Spleen (tissue), 11 donors: ENCODE measurements at regions not wholly inside any gene's neighbourhood (a gene's known extent, or its start where the extent isn't known, plus 50 kb on each side); places are given as distances from the start of the nearest gene placed in this dataset.
A peak's percentile ranks its signal among the peaks of the same experiment; 100 is the strongest.

Experiments
- DNase-seq: peaks from one replicate; pipeline ENCODE4 v3.0.0-alpha.2; 2020
- H3K27ac ChIP-seq, 8 donors: fragments of 200-600 bp; sonication (generic) in 7 of 8; 1 replicate in 4 of 8; 2 replicates in 4 of 8; pipeline versions ENCODE4 v1.5.0 to v1.8.0; 2016 to 2021; ENCODE audit warnings: inconsistent platforms in 4 of 8, mild to moderate bottlenecking in 4 of 8, moderate library complexity in 1 of 8
- H3K27me3 ChIP-seq, 7 donors: fragments of 200-600 bp; sonication (generic) in 6 of 7; replicated peaks in 1 of 7; 1 replicate in 4 of 7; 2 replicates in 3 of 7; pipeline versions ENCODE4 v1.5.0 to v1.8.0; 2016 to 2021; ENCODE audit warnings: inconsistent platforms in 3 of 7, mild to moderate bottlenecking in 1 of 7
- H3K36me3 ChIP-seq, 6 donors: fragments of 200-600 bp; sonication (generic) in 5 of 6; 1 replicate in 4 of 6; 2 replicates in 2 of 6; pipeline versions ENCODE4 v1.5.0 to v1.8.0; 2016 to 2021; ENCODE audit warnings: inconsistent platforms in 2 of 6
- H3K4me1 ChIP-seq, 6 donors: fragments of 200-600 bp; sonication (generic) in 5 of 6; 1 replicate in 3 of 6; 2 replicates in 3 of 6; pipeline versions ENCODE4 v1.5.0 to v1.8.0; 2016 to 2021; ENCODE audit warnings: inconsistent platforms in 3 of 6
- H3K4me3 ChIP-seq, 8 donors: fragments of 200-600 bp; sonication (generic) in 7 of 8; 1 replicate in 4 of 8; 2 replicates in 4 of 8; pipeline versions ENCODE4 v1.5.0 to v1.8.0; 2016 to 2021; ENCODE audit warnings: inconsistent platforms in 4 of 8, mild to moderate bottlenecking in 4 of 8, moderate library complexity in 2 of 8
- H3K9me3 ChIP-seq, 8 donors: fragments of 200-600 bp; sonication (generic) in 7 of 8; 1 replicate in 4 of 8; 2 replicates in 4 of 8; pipeline versions ENCODE4 v1.5.0 to v1.8.0; 2016 to 2021; ENCODE audit warnings: inconsistent platforms in 4 of 8
- POLR2A ChIP-seq, 3 donors: fragments of 450-650 bp; IDR thresholded peaks; one replicate each; pipeline ENCODE4 v1.5.1; 2017; ENCODE audit warnings: antibody characterized with exemption in 3 of 3, mild to moderate bottlenecking in 1 of 3
- POLR2AphosphoS5 ChIP-seq, 3 donors: sonication (generic); formaldehyde crosslinking; IDR thresholded peaks; one replicate each; pipeline ENCODE4 v1.5.1; 2017; ENCODE audit warnings: antibody characterized with exemption in 3 of 3
- WGBS, 5 donors: extraction: QIAGEN DNeasy Blood & Tissue Kit in 3 of 5; methylation state at CpG; one replicate each; pipeline versions ENCODE4 v1.1.5 to v1.1.7; 2013 to 2018; 5-methylcytosine and 5-hydroxymethylcytosine counted together
- intact Hi-C: fragments of 100-400 bp; cut with DNase I; formaldehyde crosslinking; loops from one replicate; pipeline ENCODE4 v1.15.0; 2023; ENCODE audit warnings: low total_unique reads
- TF ChIP-seq, protein P1 (sequence below), 11 experiments: fragments of 200-600 bp in 7 of 11; fragments of 450-650 bp in 4 of 11; sonication (generic) in 4 of 11; IDR thresholded peaks in 8 of 11; conservative IDR thresholded peaks in 3 of 11; 1 replicate in 7 of 11; 2 replicates in 4 of 11; pipeline versions ENCODE4 v1.4.0 to v1.8.0; 2016 to 2021; ENCODE audit warnings: antibody characterized with exemption in 11 of 11, inconsistent platforms in 4 of 11, mild to moderate bottlenecking in 1 of 11
- donor health status: healthy with polysubstance abuse.
- donor health status: DM: no; HTN: no; CAD: no; lungs with moderate emphysema.
- donor health status: DM: no; HTN: no; CAD: no.
- donor health status: Bipolar disorder and iron deficiency.
- donor health status: healthy.
- donor health status: DM: no; HTN: no; CAD: no.
- donor health status: DM: yes; HTN: yes; CAD: no.

DNA sequence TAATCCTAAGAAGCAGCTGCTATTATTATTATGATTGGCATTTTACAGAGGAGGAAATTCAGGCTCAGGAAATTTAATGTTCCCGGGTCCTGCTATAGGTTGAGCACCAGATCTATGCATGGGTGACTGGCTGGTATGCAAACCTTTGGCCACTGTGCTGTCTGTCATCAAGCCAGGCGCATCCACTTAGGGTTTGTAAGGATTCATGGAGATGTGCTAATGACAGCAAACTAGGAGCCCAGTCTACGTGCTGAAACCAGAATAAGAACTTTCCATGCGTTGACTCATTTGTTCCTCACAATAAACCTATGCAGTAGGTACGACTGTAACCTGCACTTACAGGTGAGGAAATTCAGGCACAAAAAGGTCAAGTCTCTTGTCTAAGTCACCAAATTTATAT lies 64.5 kb upstream of the ZMIZ1 start:
- no peaks in the 10 kb centered on the region for H3K36me3 ChIP-seq

DNA sequence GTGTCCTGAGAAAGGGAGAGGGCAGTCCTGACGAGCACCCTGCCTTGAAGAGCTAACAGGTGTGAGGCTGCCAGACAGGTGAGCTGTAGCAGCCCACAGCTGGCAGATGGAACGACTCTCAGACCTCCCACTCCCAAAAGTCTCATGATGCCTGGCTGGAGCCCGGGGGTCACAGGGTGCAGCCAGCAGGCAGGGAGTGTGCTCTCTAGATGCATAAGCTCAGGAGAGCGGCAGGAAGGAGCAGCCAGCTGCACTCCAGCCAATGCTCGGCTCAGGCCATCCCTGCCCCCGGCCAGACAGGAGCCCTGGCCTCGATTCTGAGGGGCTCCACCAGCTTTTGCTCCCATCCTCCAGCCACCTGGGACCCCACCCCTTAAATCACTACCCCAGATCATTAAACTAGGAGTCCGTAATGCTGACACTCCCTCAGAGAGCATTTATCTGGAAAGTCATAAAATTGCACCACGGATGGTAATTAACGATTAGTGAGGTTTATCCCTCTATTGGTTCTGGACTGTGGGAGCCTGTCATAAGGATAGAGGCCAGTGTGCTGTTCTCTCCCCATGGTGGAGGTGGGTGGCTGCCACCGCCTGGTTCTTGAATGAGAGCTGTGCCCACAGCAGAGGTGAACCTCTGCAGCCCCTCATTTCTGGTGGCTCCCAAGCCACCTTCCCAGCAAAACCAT lies 63.5 kb upstream of the ZMIZ1 start:
- TF ChIP-seq, protein P1, sequence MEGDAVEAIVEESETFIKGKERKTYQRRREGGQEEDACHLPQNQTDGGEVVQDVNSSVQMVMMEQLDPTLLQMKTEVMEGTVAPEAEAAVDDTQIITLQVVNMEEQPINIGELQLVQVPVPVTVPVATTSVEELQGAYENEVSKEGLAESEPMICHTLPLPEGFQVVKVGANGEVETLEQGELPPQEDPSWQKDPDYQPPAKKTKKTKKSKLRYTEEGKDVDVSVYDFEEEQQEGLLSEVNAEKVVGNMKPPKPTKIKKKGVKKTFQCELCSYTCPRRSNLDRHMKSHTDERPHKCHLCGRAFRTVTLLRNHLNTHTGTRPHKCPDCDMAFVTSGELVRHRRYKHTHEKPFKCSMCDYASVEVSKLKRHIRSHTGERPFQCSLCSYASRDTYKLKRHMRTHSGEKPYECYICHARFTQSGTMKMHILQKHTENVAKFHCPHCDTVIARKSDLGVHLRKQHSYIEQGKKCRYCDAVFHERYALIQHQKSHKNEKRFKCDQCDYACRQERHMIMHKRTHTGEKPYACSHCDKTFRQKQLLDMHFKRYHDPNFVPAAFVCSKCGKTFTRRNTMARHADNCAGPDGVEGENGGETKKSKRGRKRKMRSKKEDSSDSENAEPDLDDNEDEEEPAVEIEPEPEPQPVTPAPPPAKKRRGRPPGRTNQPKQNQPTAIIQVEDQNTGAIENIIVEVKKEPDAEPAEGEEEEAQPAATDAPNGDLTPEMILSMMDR (IDR thresholded peaks at IDR 0.05 in 8 of 11, conservative IDR thresholded peaks at IDR 0.05 in 3 of 11): no peak
- no peak for TF ChIP-seq POLR2AphosphoS5 (IDR thresholded peaks at IDR 0.05)
- TF ChIP-seq POLR2A (IDR thresholded peaks at IDR 0.05): no peak
- H3K4me1 ChIP-seq: peaks cover 3 to 27% (median 13%) of the 10 kb centered on the region in 6 donors
- no peak overlapping the region for H3K27ac ChIP-seq
- H3K36me3 ChIP-seq: no peaks in the 10 kb centered on the region
- H3K4me3 ChIP-seq: no peak overlapping the region
- intact Hi-C loops: no loop called here
- DNase-seq: no peak
- H3K9me3 ChIP-seq: no peaks in the 10 kb centered on the region
- WGBS, 5 donors: 72 to 88% (median 81%) methylated on average over 10 to 11 of the region's 11 CpGs
- peaks cover 0 to 4% (median 0%) of the 10 kb centered on the region in 7 donors for H3K27me3 ChIP-seq

More for the DNA sequence above, 64.5 kb upstream of the ZMIZ1 start:
- Histone ChIP-seq H3K9me3 (no peaks in the 10 kb centered on the region), H3K4me3 (no peak overlapping the region), H3K27ac (peak overlapping the region in 1 of 8 donors; percentile 48), H3K4me1 (peaks cover 3 to 27% (median 13%) of the 10 kb centered on the region in 6 donors), H3K27me3 (peaks cover 0 to 8% (median 0%) of the 10 kb centered on the region in 7 donors)
- WGBS, 5 donors: 72 to 84% (median 78%) methylated on average over 5 of the region's 5 CpGs
- TF ChIP-seq POLR2AphosphoS5 (IDR thresholded peaks at IDR 0.05) (no peak), POLR2A (IDR thresholded peaks at IDR 0.05) (no peak)
- TF ChIP-seq, protein P1 (IDR thresholded peaks at IDR 0.05 in 8 of 11, conservative IDR thresholded peaks at IDR 0.05 in 3 of 11): no peak
- intact Hi-C loops: no loop called here
- DNase-seq: no peak

GRCh38 chr10:79007018-79007417 lies 61.7 kb upstream of the ZMIZ1 start:
- Histone ChIP-seq H3K9me3 (no peaks in the 10 kb centered on the region), H3K4me3 (no peak overlapping the region), H3K27me3 (no peaks in the 10 kb centered on the region), H3K27ac (no peak overlapping the region), H3K36me3 (no peaks in the 10 kb centered on the region), H3K4me1 (peaks cover 0 to 12% (median 9%) of the 10 kb centered on the region in 6 donors)
- intact Hi-C loops: no loop called here
- no peak for DNase-seq
- TF ChIP-seq POLR2A (IDR thresholded peaks at IDR 0.05) (no peak), POLR2AphosphoS5 (IDR thresholded peaks at IDR 0.05) (no peak)
- TF ChIP-seq, protein P1 (IDR thresholded peaks at IDR 0.05 in 8 of 11, conservative IDR thresholded peaks at IDR 0.05 in 3 of 11): no peak
- WGBS, 5 donors: 77 to 84% (median 78%) methylated on average over 8 of the region's 8 CpGs

DNA sequence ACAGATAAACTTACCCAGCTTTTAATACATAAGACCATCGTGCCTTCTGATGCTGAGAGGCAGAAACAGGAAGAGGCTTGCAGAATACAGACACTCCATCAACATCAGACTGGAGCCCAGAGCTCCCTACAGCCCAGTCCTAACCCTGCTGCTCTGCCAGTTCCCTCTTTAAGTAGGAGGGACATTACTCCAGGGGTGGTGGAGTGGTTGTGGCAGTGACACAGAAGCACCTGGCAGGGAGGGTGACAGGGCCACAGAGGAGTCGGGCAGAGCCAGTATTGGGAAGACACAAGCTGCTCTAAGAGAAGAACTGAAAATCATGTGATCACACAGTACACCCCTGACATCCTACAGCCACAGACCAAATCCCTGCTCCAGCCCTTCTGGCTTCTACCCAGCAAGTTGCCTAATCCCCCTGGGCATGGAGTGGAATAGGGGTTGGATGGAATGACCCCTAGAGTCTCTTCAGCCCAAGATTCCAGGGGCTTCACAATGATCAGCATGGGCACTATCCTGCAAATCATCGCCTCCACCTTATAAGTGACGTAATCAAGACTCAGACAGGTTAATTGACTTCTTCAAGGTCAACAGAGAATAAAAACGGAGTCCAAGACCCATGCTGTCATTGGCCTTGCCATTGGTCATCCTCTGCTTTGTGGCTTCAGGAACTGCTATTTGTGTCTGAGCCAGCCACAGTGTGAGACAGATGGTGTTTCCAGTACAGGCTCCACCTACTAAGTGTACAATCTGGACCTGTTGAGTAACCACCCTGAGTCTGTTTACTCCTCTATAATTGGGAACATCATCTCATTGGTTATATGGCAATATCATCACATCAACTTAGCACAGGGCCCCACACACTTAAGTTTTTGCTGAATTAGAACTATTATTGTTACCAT lies 61.1 kb upstream of the ZMIZ1 start:
- Histone ChIP-seq H3K27ac (no peak overlapping the region), H3K9me3 (no peaks in the 10 kb centered on the region), H3K36me3 (no peaks in the 10 kb centered on the region), H3K4me1 (peaks cover 0 to 12% (median 9%) of the 10 kb centered on the region in 6 donors), H3K27me3 (no peaks in the 10 kb centered on the region), H3K4me3 (no peak overlapping the region)
- WGBS, 5 donors: 57 to 66% (median 61%) methylated on average over 5 of the region's 5 CpGs
- no peak for TF ChIP-seq POLR2A (IDR thresholded peaks at IDR 0.05)
- TF ChIP-seq, protein P1 (IDR thresholded peaks at IDR 0.05 in 8 of 11, conservative IDR thresholded peaks at IDR 0.05 in 3 of 11): no peak
- TF ChIP-seq POLR2AphosphoS5 (IDR thresholded peaks at IDR 0.05): no peak
- DNase-seq: no peak
- intact Hi-C loops: no loop called here
